ENCODE measurements at regions not wholly inside any gene's neighbourhood (a gene's known extent, or its start where the extent isn't known, plus 50 kb on each side); places are given as distances from the start of the nearest gene placed in this dataset.
A peak's percentile ranks its signal among the peaks of the same experiment; 100 is the strongest.
"Not testable (repeated sequence)": the region's sequence is repeated elsewhere in the genome, so short reads cannot be mapped to it uniquely, and the experiment has no call there.

DNA sequence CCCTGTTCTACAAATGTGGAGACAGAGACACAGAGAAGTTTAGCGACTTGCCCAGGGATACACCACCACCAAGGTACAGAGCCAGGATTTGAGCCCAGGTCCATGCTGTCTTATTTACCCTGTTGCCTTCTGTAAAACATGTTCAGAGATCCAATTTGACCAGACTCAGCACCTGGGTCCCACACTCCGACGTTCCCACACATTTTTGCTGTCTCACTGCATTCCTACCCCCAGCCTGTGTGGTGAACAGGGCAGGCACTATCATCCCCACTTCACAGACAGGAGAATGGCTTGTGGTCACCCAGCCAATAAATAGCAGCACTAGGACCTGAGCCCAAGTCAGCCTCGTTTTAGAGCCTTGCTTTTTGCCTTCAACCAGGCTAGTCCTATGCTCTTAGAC lies 102.8 kb downstream of the PJA1 start:
- DNase-seq, result no peak

DNA sequence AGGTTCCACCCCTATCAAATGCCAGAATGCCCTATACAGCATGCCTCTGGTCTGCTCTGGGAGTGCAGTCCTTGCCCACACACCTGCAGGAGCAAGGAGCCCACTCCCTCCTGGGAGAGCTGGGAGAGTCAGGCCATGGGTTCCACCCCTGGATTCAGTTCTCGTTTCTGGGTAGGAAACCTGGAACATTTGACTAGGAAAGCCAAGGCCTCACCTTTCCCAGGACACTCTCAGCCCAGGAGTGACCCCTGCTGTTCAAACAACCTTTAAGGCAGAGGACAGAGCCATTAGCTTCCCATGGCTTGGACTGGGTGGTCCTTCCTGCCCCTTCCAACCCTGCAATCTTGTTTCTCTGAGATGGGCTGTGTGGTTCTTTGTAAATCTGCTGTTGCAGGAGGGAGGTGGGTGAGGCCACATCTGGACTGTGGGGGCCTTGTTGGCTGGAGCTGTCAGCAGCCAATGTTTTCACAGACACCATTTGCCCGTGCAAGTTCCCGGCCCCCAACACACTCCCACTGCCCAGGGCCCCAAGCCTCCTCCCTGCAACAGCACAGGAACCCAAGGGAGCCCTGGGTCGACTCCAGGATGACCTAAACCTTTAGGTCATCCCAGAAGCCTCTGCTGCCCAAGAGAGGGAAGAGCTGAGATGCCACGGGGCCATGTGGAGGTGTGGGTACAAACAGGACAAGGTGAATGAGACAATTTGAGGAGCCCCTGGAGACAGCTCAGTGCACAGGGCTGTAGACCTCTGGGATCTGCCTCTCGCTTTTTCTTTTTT lies 104.4 kb downstream of the PJA1 start:
- peak; percentile 45 for DNase-seq

DNA sequence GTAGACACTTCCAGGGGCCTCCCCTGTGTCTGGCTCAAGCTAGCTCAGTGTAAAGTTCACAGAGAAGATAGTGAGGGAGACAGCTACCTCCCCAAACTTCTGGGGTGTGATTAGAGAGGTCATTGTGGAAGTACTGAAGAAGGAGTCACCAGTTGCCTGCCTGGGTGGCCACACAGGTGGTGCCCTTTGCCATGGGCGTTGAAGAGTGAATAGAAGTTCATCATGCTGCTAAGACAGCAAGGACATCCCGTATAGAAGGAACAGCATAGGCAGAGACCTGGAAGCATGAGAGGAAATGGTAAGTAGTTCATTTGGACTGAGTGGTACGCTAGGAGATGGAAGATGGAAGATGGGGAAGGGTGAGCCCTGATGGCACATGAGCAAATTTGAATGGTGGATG lies 110.1 kb downstream of the PJA1 start:
- DNase-seq, result no peak

DNA sequence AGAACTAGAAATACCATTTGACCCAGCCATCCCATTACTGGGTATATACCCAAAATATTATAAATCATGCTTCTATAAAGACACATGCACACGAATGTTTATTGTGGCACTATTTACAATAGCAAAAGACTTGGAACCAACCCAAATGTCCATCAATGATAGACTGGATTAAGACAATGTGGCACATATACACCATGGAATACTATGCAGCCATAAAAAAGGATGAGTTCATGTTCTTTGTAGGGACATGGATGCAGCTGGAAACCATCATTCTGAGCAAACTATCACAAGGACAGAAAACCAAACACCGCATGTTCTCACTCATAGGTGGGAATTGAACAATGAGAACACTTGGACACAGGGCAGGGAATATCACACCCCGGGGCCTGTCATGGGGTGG lies 110.8 kb downstream of the PJA1 start:
- not testable (repeated sequence) for DNase-seq

DNA sequence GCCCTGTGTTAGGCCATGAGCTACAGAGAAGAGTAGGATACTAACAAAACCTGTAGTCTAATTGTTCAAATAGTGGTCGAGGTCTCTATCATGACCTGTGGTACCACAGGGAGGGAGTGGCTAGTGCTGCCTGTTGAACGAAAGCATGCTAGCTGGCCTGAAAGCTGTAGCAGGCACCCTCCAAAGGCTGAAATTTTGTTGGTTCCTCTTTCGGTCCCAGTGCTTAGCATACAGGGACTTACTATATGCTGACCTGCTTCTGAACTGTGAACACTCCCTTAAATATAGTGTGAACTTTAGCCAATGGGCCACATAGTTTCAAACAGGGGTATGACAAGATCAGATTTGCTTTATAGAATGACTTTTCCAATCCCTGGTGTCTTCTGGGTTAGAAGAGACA lies 113.4 kb downstream of the PJA1 start:
- no peak for DNase-seq

DNA sequence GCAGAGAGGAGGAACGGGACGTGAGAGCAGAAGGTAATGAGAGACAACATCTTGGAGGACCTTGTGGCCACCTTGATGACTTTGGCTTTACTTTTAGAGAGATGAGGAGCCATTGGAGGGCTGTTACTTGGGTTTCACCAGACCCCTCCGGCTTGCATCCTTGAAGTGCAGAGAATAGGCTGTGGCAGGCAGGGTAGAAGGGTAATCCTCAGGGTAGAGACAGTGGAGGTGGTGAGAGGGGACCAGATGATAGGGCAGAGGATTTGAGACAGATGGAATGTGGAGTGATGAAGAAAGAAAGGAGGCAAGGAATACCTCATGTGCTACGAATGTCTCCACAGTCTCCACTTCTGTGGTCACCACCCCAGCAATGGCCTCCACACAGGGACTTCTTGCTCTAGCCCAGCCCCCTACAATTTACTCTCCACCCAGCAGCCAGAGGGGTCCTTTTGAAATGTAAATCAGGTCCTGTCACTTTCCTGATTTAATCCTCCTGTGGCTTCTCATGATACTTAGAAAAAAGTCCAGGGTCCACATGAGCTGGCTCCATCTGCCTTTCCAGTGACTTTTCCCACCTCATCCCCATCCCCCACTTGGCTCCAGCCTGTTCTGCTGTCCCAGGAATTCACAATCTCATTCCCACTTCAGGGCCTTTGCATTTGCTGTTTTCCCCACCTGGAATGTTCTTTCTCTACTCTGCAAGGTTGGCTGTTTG lies 115.0 kb downstream of the PJA1 start:
- DNase-seq, result no peak

DNA sequence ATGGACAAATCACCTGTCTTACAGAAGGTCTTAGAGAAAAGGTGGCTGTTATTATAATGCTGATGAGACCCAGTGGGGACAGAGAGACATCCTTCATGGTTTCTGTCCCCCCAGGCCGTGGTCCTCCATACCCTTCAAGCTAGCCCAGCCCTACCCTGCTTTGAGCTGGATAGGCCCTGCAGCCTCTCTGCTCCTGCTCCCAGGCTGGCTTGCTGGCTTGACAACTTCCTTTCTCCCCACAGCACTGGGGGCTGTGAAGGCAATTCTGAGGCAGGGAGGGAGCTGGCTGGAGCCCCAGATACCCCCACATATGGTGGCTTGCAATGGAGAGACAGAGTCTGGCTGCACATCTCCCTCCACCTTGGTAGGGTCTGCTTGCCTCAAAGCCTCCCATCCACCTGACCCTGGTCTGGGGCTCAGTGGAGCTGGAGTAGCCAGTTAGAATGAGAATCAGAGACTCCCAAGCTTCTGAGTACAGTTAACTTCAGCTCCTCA lies 118.2 kb downstream of the PJA1 start:
- no peak for DNase-seq

DNA sequence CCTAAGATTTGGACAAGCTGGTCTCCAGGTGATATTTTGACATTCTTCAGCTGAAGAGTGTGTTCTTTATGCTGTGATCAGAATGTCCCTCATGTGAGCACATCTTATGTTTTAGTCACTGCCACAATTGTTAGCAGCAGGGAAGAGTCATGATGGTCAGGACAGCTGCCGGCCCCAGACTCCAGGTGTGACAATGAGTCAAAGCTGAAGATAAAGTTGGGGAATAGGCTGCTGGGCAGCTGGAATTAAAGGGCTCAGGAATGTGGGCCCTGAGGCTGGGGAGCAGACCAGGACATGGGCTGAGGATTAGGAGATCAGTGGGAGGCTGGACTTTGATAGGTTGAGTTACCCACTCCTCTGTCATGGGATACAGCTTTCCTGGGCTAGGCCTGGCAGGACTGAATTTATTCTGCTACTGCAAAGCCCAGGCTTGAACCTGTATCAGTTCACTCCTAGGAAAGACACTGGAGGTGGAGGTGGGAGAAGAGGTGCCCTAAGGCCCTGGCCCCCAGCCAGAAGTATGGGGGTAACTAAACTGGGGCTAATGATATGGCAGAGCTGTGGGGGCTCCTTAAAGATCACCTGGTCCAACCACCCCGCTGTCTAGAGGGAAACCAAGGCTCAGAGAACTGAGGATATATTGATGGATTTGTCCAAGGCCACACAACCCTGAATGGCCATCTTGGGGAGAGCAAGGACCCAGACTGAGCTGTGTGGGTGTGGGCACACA lies 119.5 kb downstream of the PJA1 start:
- no peak for DNase-seq

DNA sequence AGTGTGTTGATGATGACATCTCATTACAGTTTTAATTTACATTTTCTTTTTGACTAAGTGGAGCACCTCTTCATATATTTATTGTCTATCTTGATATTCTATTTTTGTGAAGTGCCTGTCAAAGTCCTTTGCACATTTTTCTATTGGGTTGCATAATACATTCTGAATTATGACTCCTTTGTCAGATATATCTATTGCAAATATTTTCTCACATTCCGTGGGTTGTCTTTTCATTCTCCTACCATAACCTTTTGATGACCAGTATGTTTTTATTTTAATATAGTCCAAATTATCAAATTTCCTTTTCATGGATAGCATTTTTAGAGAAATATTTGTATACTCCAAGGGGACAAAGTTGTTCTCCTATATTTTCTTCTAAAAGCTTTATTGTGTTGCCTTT lies 126.4 kb downstream of the PJA1 start:
- no peak for DNase-seq

DNA sequence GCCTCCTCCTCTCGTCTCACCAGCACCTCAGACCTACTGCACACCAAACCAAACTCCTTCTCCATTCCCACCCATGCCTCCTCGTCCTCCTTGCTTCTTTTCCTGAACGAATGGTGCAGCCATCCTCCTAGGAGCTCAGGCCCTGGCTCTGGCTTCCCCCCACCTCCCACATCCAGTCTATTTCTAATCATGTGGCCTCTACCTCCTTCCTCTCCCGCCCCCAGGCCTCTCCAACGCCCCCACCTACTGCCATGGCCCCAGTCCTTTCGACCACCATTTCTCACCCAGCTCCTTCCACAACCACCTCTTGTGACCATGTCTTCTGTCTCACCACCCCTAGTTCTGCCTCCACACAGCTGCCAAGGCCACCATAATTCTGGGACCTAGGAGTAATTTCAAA lies 127.1 kb downstream of the PJA1 start:
- no peak for DNase-seq

DNA sequence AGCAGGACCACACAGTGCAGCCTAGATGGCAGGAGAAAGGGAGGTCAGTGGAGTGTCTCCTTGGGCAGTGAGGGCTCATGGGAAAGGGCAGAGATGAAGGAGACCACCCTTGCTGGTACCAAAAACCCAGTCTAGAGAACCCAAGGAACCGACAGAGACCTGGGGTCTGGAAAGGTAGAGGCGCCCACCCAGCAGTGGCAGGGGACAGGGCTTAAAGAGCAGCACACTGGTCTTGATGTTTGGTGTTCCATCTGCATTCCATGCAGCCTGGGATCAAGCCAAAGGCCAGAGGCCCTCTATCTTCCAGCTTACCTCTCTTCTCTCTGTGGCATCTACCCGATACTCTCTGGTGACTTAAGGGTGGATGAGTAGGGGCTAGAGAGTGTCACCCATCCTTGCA lies 127.5 kb downstream of the PJA1 start:
- DNase-seq, result no peak

DNA sequence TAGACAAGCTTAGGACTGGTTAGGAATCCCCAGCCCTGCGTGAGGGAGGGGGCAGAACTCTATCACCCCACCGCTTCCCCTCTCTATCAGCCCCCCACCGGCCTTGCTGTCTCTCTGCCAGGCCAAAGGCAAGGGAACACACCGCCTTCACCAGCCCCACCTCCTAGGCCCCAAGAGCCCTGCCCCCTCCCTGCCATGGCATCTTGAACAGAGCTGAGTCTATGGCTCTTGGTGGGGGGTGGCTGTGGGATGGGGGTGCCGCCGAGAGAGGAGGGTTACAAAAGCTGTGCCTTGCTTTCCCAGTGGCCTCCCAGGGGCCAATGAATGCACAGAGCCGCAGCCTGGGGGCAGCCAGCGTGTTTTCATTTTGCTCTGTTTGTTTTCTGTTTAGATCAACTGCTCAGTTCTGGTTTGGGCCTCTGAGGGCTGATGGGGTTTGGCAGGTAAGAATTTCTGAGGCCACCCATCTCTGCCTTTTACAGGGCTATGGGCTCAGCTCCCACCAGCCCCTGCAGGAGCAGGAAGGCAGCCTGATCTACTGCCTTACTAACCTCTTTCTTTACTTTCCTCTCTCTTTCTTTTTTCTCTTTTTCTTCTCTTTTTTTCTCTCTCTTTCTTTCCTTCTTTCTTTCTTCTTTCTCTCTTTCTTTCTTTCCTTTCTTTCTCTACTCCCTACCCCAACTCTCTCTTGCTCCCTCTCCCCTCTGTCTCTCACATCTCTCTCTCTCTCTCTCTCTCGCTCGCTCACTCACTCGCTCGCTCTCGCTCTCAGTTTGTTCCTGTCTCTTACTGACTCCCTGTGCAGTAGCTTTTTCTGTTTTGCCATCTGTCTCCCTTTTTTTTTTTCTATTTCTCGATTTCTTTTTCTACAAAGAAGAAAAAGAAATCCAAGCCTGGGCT lies 128.3 kb downstream of the PJA1 start:
- no peak for DNase-seq

DNA sequence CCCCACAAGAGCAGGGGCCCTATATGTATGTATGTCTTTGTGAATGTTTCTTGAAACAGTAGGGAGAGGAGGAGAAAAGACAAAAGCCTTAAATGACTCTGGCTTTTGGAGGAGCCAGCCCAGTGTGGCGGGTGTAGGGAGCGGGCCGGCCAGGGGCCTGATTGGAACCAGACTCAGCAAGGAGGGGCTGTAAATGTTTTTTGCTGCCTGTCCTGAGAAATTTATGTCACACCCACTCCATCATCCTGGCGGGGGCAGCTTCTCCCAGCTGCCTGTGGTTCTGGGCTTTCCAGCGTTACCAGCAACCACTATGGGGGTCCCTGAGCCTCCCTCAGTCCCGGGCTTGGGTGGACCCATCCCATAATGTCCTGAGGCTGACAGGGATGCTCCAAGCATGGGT lies 130.8 kb downstream of the PJA1 start:
- peak; percentile 22 for DNase-seq

DNA sequence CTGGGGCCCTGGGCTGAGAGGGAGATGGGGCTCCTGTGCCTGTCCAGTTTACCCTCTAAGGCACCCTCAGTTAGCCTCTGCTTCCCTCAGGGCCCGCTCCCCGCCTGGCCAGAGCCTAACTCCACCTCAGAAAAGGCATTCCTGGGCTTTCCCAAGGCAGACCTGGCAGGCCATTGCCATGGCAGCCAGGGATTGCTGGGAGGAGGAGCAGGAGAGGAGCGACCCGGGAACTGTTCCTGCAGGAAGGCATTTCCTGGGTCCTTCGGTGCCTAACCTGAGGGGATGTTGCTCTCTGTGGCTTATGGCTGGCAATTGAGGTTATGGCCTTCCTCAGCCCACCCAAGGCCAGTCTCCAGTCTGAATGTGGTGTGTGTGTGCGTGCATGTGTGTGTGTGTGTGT lies 131.3 kb downstream of the PJA1 start:
- DNase-seq, result no peak

DNA sequence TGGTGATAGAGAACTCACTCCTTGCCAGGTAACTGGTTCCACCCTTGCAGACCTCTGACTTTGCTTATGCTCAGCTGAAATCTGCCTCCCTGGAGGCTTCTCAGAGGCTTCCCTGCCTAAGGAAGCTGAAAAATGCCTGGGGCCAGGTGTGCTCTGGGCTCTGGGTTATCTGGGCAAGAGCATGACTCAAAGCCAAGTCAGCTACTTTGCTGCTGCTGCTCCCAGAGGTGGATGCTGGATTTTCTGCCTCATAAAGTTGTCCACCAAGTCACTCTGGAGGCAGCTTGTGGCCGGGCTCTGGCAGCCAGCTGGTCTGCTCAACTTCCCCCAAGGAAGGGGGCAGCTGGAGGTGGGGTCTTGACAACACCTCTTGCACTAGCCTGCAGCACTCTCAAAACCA lies 132.7 kb downstream of the PJA1 start:
- no peak for DNase-seq

DNA sequence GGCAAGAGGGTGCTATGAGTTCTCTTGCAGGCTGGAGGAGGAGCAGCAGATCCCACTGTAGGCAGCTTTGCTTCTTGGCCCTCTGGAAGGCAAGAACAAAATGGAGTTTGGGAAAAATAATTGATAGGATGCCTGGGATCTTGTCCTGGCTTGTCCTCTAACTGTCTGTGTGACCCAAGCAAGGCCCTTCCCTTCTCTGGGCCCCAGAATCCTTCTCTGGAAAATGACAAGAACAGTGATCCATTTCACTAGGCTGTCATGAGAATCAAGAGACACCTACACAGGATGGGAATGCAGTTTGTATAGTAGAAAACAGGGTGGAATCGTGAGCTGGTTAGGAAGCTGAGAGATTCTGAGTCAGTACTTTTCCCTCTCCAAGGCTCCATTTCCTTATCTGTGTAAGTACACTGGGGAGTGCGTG lies 133.3 kb downstream of the PJA1 start:
- DNase-seq, result no peak

DNA sequence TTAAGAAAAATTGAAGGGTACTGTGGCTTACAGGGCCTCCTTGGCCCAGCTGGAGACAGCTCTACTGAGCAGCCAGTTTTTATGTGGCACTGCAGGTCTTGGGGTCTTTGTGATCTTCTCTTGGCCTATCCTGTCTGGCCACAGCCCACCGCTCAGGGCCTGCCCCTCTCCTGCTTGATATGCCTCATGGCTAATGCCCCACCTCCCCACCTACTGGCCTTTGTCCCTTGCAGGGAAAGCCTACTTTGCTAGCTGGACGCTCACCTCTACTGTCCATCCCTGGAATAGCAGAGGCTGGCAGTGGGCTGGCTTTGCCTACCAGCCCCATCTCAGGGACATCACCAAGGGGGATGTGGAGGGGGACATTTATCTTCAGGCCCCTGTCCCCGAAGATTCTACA lies 134.1 kb downstream of the PJA1 start:
- no peak for DNase-seq

DNA sequence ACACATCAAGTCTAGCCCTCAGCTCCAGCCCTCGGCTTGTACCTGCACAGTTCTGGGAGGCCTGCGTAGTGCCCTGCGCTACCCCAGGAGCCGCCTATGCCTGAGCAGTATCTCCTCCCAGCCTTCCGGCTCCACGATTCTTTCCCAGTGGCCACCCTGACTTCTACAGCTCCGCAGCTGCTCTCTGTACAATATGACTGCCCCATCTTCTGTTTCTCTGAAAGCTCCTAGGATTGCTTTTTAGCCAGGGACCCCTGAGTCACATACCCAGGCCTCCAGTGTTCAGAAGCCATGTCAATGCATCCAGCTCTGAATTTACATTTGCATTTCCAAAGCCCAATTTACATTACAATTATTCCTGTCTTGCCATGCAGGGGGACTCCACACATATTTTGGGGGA lies 135.5 kb downstream of the PJA1 start:
- DNase-seq, result no peak

DNA sequence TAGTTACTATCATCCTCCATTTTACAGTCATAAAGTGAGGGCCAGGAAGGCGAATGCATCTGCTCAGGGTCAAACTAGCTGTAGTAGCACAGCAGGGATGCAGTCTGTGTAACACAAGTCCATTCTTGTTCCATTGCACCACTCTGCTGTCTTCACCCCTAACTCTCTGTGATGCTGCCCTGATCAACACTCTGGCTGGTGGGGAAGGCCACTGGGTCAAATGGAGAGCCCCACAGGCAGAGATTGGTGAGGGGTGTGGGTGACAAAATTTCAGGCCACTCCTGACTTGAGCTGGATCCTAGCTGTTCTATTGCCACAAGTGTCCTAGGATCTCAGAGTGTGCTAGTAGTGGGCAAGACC lies 136.5 kb downstream of the PJA1 start:
- DNase-seq, result no peak

DNA sequence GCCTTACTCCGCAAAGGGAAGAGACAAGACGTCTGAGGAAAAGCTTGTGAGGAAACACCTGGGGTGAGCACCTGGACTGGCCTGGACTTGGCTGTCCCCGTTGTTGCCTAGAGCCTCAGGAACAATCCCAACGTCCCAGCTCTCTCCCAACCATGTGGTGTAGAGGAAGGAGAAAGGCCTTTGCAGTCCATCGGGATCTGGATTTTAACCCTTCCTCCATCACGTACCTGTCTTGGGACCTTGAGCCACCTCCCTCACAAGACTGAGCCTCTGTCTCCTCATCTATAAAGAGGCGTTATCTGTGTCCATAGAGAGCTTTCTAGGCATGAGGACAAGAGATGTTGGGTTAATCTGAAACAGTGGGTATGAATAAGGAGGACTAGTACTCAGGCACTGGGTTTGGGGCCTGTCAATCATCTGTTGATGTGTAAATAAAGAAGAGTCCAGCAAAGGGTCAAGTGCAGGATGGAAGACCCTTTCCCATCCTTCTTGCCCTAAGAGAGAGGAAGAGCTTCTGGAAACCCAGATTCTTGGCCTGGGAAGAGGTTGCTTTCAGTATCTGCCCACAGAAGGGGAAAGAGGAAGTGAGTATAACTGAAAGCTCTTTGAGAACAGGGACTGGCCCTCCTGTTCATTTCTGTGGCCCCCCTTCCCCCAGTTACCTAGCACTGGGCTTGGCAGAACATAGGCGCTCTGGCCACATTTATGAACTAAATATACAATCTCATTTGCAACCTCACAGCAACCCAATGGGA lies 137.1 kb downstream of the PJA1 start:
- DNase-seq, result peak; percentile 19

Data from tongue (tissue), 1 donor.